22Rv1 (cell line): ENCODE measurements at regions not wholly inside any gene's neighbourhood (a gene's known extent, or its start where the extent isn't known, plus 50 kb on each side); places are given as distances from the start of the nearest gene placed in this dataset.
A peak's percentile ranks its signal among the peaks of the same experiment; 100 is the strongest.

Experiments
- H3K27ac ChIP-seq: fragments of 450-650 bp; 2 replicates; pipeline ENCODE4 v1.5.1; 2017
- ZFX ChIP-seq: fragments of 450-650 bp; IDR thresholded peaks from 2 replicates; pipeline ENCODE4 v1.6.1; 2017; ENCODE audit warnings: antibody characterized with exemption, borderline replicate concordance
- TF ChIP-seq, protein P1 (sequence below): fragments of 450-650 bp; IDR thresholded peaks from 2 replicates; pipeline ENCODE4 v1.5.1; 2017; ENCODE audit warnings: mild to moderate bottlenecking

GRCh38 chr15:31869686-31870307 lies 160.5 kb upstream of the CHRNA7 start:
- TF ChIP-seq ZFX: no peak
- TF ChIP-seq, protein P1, sequence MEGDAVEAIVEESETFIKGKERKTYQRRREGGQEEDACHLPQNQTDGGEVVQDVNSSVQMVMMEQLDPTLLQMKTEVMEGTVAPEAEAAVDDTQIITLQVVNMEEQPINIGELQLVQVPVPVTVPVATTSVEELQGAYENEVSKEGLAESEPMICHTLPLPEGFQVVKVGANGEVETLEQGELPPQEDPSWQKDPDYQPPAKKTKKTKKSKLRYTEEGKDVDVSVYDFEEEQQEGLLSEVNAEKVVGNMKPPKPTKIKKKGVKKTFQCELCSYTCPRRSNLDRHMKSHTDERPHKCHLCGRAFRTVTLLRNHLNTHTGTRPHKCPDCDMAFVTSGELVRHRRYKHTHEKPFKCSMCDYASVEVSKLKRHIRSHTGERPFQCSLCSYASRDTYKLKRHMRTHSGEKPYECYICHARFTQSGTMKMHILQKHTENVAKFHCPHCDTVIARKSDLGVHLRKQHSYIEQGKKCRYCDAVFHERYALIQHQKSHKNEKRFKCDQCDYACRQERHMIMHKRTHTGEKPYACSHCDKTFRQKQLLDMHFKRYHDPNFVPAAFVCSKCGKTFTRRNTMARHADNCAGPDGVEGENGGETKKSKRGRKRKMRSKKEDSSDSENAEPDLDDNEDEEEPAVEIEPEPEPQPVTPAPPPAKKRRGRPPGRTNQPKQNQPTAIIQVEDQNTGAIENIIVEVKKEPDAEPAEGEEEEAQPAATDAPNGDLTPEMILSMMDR: no peak
- no peak overlapping the region for H3K27ac ChIP-seq

DNA sequence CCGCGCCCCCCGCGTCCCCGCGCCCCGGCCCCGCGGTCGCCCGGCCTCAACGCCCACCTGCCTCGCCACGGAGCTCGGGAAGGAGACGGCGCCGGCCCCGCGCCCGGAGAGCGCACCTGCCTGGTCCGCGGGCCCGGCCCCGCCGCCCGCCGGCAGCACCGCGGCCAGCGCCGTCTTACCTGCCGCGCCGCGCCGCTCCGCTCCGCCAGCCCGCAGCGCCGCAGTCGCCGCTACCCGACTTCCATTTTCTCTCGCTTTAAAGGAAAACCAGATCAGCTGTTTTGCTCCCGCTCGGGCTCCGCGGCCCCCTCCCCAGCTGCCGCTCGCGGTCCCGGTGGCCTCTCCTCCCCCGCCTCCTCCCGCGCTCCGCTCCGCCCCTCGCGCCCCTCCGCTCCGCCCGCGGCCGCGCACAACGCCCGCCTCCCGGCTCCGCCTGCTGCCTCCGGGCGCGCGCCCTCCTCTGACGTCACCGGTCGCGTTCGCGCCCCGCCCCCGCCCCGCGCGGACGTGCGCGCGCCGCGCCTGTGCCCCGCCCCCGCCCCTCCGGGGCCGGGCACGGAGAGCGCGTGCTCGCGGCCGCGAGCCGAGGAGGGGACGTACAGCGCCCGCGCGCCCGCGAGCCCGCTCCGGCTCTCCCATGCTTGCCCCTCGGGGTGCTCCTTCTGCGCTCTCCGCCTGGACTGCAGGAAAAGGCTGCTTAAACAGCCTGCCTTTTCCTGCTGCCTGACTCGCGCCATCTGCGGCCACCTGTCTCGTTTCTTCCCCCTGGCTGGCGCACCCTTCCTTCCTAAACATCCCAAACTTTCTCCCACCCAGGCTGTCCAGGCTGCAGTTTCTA lies 159.8 kb upstream of the CHRNA7 start, which contains the start of gene OTUD7A:
TSS of gene OTUD7A (minus strand) at position 346 of the 838 bp plus-strand sequence.
- H3K27ac ChIP-seq: 0 out of 2 replicates have a peak within 1 kb of the TSS, but pooled peaks have one; percentile 29
- TF ChIP-seq ZFX: no peak
- TF ChIP-seq, protein P1: no peak

GRCh38 chr15:31871166-31871886 lies 159.0 kb upstream of the CHRNA7 start:
- TF ChIP-seq, protein P1: no peak
- no peak for TF ChIP-seq ZFX
- 0 out of 2 replicates have a peak overlapping the region, but pooled peaks have one; percentile 29 for H3K27ac ChIP-seq

DNA sequence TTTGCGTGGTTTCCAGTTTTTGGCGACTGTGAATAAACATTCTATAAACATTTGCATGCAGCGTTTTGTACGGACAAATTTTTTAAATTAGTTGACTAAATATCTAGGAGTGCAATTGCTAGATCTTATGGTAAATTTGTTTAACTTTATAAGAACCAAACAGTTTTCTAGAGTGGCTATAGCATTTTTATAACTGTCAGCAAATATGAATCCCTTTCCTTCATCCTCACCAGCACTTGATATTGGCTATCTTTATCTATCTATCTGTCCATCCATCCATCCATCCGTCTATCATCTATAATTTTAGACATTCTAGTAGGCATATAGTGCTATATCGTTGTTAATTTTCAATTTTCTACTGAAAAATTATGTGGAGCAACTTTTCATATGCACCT lies 158.4 kb upstream of the CHRNA7 start:
- TF ChIP-seq, protein P1: no peak
- no peak for TF ChIP-seq ZFX
- no peak overlapping the region for H3K27ac ChIP-seq

- no peak overlapping the region for H3K27ac ChIP-seq
- TF ChIP-seq, protein P1: no peak
- no peak for TF ChIP-seq ZFX
Observed at GRCh38 chr15:31887246-31887645, 143.1 kb upstream of the CHRNA7 start.

GRCh38 chr15:31892513-31892912 lies 137.8 kb upstream of the CHRNA7 start:
- H3K27ac ChIP-seq: no peak overlapping the region
- no peak for TF ChIP-seq ZFX
- TF ChIP-seq, protein P1: no peak

DNA sequence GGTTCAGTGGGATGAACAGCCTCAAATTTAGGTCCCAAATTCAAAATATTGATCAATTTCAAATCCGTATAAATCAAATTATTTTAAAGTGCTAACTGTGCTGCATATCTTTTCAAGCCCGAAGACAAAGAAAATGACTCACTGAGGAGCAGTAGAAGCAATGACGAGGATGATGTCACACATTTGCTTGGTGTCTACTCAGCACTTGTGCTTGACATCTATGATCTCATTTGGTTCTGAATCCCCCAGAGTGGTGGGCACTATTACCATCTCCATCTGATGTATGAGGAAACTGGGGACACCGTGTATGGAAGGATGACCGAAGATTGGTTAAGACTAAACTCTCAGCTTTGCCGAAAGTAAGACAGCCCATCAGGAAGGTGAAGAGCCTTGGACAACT lies 136.5 kb upstream of the CHRNA7 start:
- H3K27ac ChIP-seq: no peak overlapping the region
- TF ChIP-seq, protein P1: no peak
- TF ChIP-seq ZFX: no peak
